Astrocyte of the cerebellum (primary cell): ENCODE measurements at regions not wholly inside any gene's neighbourhood (a gene's known extent, or its start where the extent isn't known, plus 50 kb on each side); places are given as distances from the start of the nearest gene placed in this dataset.

ENCODE experiments used
- DNase-seq: peaks from one replicate; pipeline ENCODE4 v3.0.0-alpha.2; 2011; ENCODE audit warnings: low read depth
- H3K4me3 ChIP-seq: 2 replicates; pipeline ENCODE4 v1.5.1; 2011; ENCODE audit warnings: mild to moderate bottlenecking, low read depth, low read length, moderate library complexity
- CTCF ChIP-seq: IDR thresholded peaks from 2 replicates; pipeline ENCODE4 v1.5.1; 2012; ENCODE audit warnings: low read length, low read depth, moderate library complexity, mild to moderate bottlenecking; ENCODE audit errors: missing control alignments
- in situ Hi-C: cut with HindIII; loops from 2 replicates; pipeline ENCODE4 v1.10.0; 2017; ENCODE audit warnings: low sequenced_read_pairs

GRCh38 chr13:73535341-73535740 is 476.5 kb downstream of the KLF5 start:
- no peak for TF ChIP-seq CTCF
- no peak overlapping the region for H3K4me3 ChIP-seq
- DNase-seq = no peak
- in situ Hi-C loops = no loop called here

- TF ChIP-seq CTCF = no peak
- H3K4me3 ChIP-seq = no peak overlapping the region
- DNase-seq = no peak
- in situ Hi-C loops = no loop called here
Measured at GRCh38 chr13:73532987-73533510, 474.2 kb downstream of the KLF5 start.

GRCh38 chr13:73532582-73532981 is 473.8 kb downstream of the KLF5 start:
- TF ChIP-seq CTCF = no peak
- DNase-seq = no peak
- in situ Hi-C loops = no loop called here
- H3K4me3 ChIP-seq = no peak overlapping the region

GRCh38 chr13:73531014-73531413 is 472.2 kb downstream of the KLF5 start:
- no peak for DNase-seq
- in situ Hi-C loops = no loop called here
- H3K4me3 ChIP-seq = no peak overlapping the region
- TF ChIP-seq CTCF = no peak

GRCh38 chr13:73522937-73523336 is 464.1 kb downstream of the KLF5 start:
- in situ Hi-C loops = no loop called here
- TF ChIP-seq CTCF = no peak
- no peak for DNase-seq
- no peak overlapping the region for H3K4me3 ChIP-seq

GRCh38 chr13:73521985-73522524 is 463.2 kb downstream of the KLF5 start:
- no peak overlapping the region for H3K4me3 ChIP-seq
- in situ Hi-C loops = no loop called here
- no peak for TF ChIP-seq CTCF
- DNase-seq = no peak

GRCh38 chr13:73521290-73521624 is 462.5 kb downstream of the KLF5 start:
- no peak overlapping the region for H3K4me3 ChIP-seq
- DNase-seq = no peak
- TF ChIP-seq CTCF = no peak
- in situ Hi-C loops = no loop called here
